SK-N-MC (cell line): ENCODE measurements at regions not wholly inside any gene's neighbourhood (a gene's known extent, or its start where the extent isn't known, plus 50 kb on each side); places are given as distances from the start of the nearest gene placed in this dataset.

ENCODE experiments used
- DNase-seq: peaks from one replicate; pipeline ENCODE4 v3.0.0-alpha.2; 2011; ENCODE audit warnings: low read depth, low spot score
- H3K27ac ChIP-seq: fragments of 200-600 bp; sonication (generic); 2 replicates; pipeline ENCODE4 v1.5.1; 2016; ENCODE audit warnings: mixed run types
- H3K36me3 ChIP-seq: fragments of 200-600 bp; sonication (generic); 2 replicates; pipeline ENCODE4 v1.6.1; 2017; ENCODE audit warnings: antibody characterized with exemption, low read length, mixed read lengths; ENCODE audit not compliant: insufficient read depth
- H3K4me3 ChIP-seq: fragments of 200-600 bp; sonication (generic); 2 replicates; pipeline ENCODE4 v1.5.1; 2016
- H3K9ac ChIP-seq: fragments of 200-600 bp; sonication (generic); 2 replicates; pipeline ENCODE4 v1.8.0; 2017; ENCODE audit warnings: mixed run types, mixed read lengths; ENCODE audit not compliant: insufficient read length
- H3K9me3 ChIP-seq: fragments of 200-600 bp; sonication (generic); 2 replicates; pipeline ENCODE4 v1.6.1; 2017; ENCODE audit warnings: low read depth, mild to moderate bottlenecking, antibody characterized with exemption, low read length, moderate library complexity, mixed read lengths
- EZH2 ChIP-seq: fragments of 200-600 bp; sonication (generic); IDR thresholded peaks from one replicate; pipeline ENCODE4 v1.6.1; 2017; ENCODE audit warnings: antibody characterized with exemption
- FOXP2 ChIP-seq: optimal IDR thresholded peaks from 2 replicates; pipeline ENCODE3; 2011; ENCODE audit warnings: mild to moderate bottlenecking, moderate library complexity; ENCODE audit not compliant: insufficient read depth; ENCODE audit errors: extremely low read length, control extremely low read depth
- POLR2AphosphoS5 ChIP-seq: IDR thresholded peaks from 2 replicates; pipeline ENCODE4 v1.6.1; 2012; ENCODE audit warnings: mild to moderate bottlenecking, low read depth, low read length, borderline replicate concordance

DNA sequence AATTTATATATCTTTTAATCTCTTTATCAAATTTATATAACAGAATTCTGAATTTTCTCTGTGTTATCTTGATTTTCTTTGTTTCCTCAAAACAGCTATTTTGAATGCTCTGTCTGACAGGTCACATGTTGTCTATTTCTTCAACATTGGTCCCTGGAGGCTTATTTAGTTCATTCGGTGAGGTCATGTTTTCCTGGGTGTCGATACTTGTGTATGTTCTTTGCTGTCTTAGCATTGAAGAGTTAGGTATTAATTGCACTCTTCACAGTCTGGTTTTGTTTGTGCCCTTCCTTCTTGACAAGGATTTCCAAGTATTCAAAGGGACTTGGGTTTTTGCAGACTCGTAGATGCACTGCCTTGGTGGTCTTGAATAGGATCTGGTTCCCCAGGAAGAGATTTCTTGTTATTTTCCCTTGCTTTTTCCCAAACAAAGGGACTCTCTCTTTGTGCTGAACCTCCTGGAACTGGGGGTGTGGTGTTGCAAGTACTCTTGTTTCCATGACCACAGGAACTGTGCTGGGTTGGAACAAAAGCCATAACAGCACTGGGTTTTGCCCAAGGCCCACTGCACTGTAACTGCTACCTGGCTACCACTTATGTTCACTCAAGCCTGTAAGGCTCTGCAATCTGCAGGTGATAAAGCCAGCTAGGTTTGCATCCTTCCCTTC lies 1483.0 kb downstream of the CDH8 start:
- no peak overlapping the region for H3K4me3 ChIP-seq
- no peaks in the 10 kb centered on the region for H3K36me3 ChIP-seq
- DNase-seq = no peak
- no peak overlapping the region for H3K27ac ChIP-seq
- no peak overlapping the region for H3K9ac ChIP-seq
- no peak for TF ChIP-seq EZH2
- no peak for TF ChIP-seq FOXP2
- TF ChIP-seq POLR2AphosphoS5 = no peak
- no peaks in the 10 kb centered on the region for H3K9me3 ChIP-seq

DNA sequence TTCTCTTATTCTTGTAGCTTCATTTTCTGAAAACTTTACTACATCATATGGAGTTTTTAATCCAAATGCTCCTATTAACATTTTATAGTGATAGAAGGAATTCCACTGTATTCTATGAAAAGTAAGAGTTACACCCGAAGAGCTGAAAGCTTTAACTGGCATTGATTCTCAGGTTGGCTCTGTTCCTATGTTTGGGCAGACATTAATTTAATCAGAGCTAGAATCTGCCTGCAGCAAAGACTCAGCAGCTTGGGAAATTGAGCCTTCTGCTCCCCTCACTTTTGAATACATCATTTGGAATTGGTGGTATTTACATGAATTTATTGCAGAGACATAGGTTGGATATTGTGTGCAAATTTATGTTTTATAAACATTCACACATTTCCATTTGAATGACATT lies 1494.7 kb downstream of the CDH8 start:
- Histone ChIP-seq H3K4me3 (no peak overlapping the region), H3K9ac (no peak overlapping the region), H3K27ac (no peak overlapping the region), H3K9me3 (no peaks in the 10 kb centered on the region), H3K36me3 (no peaks in the 10 kb centered on the region)
- no peak for DNase-seq
- no peak for TF ChIP-seq POLR2AphosphoS5
- TF ChIP-seq FOXP2 = no peak
- no peak for TF ChIP-seq EZH2

DNA sequence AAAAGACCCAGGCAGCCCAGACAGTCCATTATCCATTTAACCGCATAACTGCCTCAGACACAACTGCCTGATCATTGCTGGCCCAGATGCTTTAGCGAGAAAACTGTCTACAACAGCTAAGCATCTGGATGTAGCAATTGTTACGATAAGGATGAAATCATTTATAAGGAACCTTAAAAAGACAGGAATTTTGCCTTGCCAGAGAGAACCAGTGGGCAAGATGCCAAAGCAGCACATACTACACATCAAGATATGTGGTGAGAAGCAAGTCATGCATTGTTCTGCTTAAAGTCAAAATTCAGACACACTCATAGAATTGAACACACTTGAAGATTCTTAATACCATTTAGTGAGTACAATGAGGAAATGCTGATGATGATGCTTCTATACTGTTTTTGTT lies 1525.3 kb downstream of the CDH8 start:
- Histone ChIP-seq H3K36me3 (no peaks in the 10 kb centered on the region), H3K27ac (no peak overlapping the region), H3K9me3 (no peaks in the 10 kb centered on the region), H3K9ac (no peak overlapping the region), H3K4me3 (no peak overlapping the region)
- TF ChIP-seq FOXP2 (no peak), EZH2 (no peak), POLR2AphosphoS5 (no peak)
- no peak for DNase-seq

DNA sequence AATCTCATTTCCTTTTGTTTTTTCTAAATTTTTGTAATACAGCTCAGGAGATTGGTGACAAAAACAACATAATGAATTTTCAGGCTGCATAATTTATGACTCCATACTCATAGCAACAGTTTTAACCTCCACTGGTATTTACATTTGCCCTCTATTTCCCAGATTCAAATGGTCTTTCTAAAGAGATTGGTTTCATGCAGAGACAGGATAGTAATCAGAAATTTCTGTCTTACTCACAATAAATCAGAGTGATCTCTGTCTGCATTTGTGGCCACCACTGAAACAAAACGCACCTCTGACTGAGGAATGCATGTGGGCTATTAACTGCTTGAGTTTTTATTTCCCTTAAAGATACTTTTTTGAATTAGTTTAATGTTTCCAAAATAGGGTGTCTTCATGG lies 1526.0 kb downstream of the CDH8 start:
- Histone ChIP-seq H3K36me3 (no peaks in the 10 kb centered on the region), H3K9ac (no peak overlapping the region), H3K27ac (no peak overlapping the region), H3K9me3 (no peaks in the 10 kb centered on the region), H3K4me3 (no peak overlapping the region)
- no peak for DNase-seq
- TF ChIP-seq FOXP2 (no peak), EZH2 (no peak), POLR2AphosphoS5 (no peak)

DNA sequence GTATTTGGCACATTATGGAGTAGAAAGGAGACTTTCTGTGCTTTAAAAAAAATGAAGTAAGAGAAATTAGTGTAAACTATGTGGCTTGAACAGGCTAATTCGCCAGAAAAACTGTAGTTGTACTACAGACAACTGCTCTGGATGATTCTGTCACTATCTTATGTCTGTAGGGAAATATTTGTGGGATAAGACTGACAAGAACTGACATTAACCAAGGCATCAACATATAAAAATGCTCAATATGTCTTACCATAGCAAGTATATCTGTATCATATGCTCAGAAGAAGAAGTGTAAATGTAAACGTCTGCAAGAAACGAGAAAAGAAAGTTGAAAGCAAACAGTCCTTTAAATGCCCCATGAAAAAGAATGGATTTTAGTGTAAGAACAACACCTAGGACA lies 1545.0 kb downstream of the CDH8 start:
- H3K27ac ChIP-seq = no peak overlapping the region
- TF ChIP-seq POLR2AphosphoS5 = no peak
- TF ChIP-seq FOXP2 = no peak
- TF ChIP-seq EZH2 = no peak
- H3K9me3 ChIP-seq = no peaks in the 10 kb centered on the region
- H3K4me3 ChIP-seq = no peak overlapping the region
- no peaks in the 10 kb centered on the region for H3K36me3 ChIP-seq
- no peak overlapping the region for H3K9ac ChIP-seq
- DNase-seq = no peak

DNA sequence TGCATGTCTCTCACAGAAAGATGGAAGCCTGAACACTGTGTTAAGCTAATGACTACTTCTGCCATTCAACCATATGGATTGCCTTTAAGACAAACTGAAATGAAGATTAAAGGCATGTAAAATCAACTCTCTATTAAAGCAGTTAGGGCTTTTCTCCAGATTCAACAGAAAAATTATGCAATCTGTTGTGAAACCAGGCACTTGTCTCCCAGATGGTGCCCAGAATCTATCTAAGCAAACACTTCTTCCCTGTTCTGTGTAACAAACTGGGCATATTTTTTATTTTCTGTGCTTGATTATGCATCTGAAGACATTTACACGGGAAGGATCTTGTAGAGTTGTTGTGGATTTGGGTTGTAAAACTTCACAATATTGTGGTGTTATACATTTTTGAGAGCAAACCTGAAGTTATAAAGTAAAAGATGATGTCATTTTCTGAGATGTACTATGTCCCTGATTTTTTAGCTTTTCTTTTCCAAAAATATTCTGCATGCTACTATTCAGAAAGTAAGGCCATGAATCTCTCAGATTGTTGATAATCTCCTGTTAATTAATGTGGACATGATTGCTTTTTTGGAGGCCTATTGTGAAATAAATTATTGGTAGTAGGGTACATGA lies 1550.3 kb downstream of the CDH8 start:
- Histone ChIP-seq H3K36me3 (no peaks in the 10 kb centered on the region), H3K9ac (no peak overlapping the region), H3K9me3 (no peaks in the 10 kb centered on the region), H3K4me3 (no peak overlapping the region), H3K27ac (no peak overlapping the region)
- DNase-seq = no peak
- TF ChIP-seq FOXP2 (no peak), POLR2AphosphoS5 (no peak), EZH2 (no peak)

DNA sequence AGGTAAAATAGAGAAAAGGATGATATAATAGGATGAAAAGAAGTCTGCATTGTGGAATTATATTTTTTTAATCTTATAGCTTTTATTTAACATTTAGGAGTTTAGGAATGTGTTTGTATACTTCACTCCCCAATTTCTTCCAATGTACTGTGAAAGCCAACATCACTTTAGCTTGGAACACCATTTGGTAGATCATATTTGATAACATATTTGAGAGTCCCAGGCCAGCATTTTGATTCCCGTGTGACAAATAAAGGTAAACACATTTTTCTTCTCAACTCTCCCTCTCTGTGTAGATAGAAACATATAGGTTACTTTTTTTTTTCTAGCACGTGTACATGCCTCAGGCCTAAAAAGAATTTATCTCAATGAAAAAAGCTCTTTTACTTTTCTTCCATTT lies 1551.3 kb downstream of the CDH8 start:
- no peak for DNase-seq
- Histone ChIP-seq H3K36me3 (no peaks in the 10 kb centered on the region), H3K9ac (no peak overlapping the region), H3K4me3 (no peak overlapping the region), H3K9me3 (no peaks in the 10 kb centered on the region), H3K27ac (no peak overlapping the region)
- TF ChIP-seq FOXP2 (no peak), EZH2 (no peak), POLR2AphosphoS5 (no peak)

DNA sequence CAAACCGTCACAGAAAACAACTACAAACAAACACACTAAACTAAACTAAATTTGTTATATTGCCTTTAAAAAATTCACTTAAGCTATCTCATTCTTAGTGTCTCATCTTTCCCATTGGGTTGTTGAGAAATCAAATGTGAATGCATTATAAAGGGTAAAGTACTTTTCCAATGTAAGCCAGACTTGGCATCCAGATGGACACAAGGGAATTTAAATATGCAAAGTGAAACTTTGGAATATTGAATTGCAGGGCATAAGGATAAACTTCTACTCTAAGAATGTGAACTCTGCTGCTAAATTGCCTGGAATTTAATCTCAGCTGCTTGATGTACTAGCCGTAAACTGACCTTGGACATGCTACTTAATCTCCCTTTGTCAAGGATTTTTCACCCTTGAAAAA lies 1554.6 kb downstream of the CDH8 start:
- H3K9ac ChIP-seq = no peak overlapping the region
- TF ChIP-seq FOXP2 (no peak), POLR2AphosphoS5 (no peak), EZH2 (no peak)
- DNase-seq = no peak
- no peak overlapping the region for H3K4me3 ChIP-seq
- no peaks in the 10 kb centered on the region for H3K36me3 ChIP-seq
- H3K27ac ChIP-seq = no peak overlapping the region
- H3K9me3 ChIP-seq = no peaks in the 10 kb centered on the region

DNA sequence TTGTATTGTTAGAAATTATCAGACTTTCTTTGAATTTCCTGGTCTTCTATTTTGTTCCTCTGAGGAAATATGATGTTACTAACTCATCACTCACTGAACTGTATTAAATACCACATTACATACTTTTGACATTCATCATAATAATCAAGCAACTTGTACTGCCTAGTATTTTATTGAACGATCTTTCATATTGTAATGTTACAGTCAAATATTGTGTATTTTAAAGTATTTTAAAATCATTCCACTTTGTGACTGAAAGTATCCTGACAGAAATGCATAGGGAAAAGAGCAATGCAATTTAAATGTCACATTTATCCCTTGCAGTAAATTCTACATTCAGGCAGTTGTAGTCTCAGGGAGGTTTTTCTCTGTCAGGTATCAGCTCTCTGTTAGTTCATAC lies 1557.4 kb downstream of the CDH8 start:
- Histone ChIP-seq H3K36me3 (no peaks in the 10 kb centered on the region), H3K9ac (no peak overlapping the region), H3K27ac (no peak overlapping the region), H3K9me3 (no peaks in the 10 kb centered on the region), H3K4me3 (no peak overlapping the region)
- TF ChIP-seq POLR2AphosphoS5 (no peak), EZH2 (no peak), FOXP2 (no peak)
- no peak for DNase-seq
